GM18907 (cell line): ENCODE measurements at regions not wholly inside any gene's neighbourhood (a gene's known extent, or its start where the extent isn't known, plus 50 kb on each side); places are given as distances from the start of the nearest gene placed in this dataset.

Source experiments
- ATAC-seq: cut with Tn5 transposase; IDR thresholded peaks from one replicate; pipeline ENCODE4 v1.9.1; 2021; ENCODE audit warnings: mild to moderate bottlenecking, moderate library complexity; ENCODE audit not compliant: unreplicated experiment

DNA sequence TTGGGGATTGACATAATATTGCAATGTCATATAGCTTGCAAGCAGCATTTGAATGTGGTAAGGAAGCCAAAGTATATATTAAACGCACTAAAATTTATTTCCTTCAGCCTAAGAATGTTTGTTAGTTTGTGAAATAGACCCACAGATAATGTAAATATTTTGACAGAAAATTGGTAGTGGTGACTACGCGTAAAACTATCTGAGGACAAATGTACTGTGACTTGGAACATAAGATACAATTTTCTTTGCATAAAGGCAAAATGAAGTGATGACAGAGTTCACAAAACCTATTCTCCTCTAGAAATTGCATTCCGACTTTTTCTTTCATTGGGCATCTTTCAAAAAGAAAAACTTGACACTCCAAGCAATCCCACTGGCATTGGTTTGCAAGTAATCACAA, 411.1 kb upstream of the LRATD1 start:
- no peak for ATAC-seq

DNA sequence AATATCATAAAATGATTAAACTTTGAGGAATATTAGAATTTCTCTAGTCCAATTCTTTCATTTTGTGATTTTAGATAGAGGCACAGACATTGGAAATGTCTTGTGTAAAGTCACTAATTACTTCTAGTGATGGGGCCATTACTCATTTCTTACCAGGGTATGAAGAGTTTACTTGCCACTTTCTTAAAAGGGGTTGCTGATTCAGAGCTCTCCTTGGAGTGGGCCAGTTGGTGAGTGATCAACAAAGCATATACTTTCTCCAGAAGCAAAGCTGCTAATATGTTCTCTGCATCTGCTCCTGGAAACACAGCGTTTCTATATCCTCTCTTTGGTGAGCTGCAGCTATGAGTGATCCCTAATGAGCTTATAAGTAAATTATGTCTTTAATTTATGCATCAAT, 408.9 kb upstream of the LRATD1 start:
- no peak for ATAC-seq

DNA sequence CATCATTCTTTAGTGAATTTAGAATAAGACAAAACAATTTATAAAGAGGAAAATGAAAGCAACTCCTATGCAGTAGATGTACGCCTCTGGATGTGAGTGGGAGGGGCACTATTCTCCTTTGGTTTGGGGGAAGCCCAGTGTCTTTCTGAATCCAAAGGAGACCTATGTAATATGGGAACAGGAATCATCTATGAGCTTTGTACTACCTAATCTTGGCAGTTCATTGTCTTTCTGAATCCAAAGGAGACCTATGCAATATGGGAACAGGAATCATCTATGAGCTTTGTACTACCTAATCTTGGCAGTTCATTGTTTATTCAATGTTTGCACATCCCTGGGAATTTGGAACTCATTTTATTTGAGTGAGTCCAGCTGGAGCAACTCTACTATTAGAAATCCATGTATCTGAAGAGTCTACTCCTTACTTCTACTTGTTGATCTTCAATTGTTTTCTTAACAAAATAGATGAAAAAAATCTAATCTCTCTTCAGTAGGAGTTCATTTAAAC, 401.1 kb upstream of the LRATD1 start:
- ATAC-seq, result no peak

DNA sequence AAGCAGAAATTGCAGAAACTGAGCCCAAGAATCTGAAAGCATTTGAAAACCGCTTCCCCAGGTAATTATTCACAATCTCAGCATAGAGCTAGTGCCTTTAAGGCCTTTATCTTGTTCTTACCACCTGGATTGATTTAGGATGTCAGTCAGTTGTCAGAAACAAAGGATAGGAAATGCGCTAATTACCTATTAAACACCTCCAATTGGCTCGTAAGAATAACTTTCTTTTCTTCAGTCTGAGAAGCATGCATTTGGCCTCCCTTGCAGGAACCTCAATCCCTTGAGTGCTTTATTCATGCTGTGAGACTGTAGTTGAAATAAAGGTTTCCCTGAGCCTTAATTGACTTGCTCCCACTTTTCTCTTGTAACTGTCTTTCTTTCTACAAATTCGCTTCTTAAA, 400.3 kb upstream of the LRATD1 start:
- ATAC-seq, result no peak

DNA sequence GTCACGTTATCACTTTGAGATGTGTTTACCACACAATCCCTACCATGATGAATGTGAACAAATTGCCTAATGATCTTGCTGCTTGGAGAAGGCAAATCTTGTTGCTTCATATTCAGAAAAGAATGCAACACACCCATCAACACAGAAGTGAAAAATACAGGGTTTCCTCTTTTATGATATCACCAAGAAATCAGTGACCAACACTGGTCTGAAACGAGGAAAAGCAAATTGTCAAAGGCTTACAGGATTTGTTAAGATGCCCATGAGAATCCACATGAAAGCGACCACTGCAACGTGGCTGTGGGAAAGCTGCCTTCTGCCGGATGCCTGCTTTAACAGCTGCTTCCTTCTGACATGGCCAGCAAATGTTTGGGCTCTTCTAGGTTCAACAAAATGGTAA, 397.6 kb upstream of the LRATD1 start:
- ATAC-seq, result no peak

DNA sequence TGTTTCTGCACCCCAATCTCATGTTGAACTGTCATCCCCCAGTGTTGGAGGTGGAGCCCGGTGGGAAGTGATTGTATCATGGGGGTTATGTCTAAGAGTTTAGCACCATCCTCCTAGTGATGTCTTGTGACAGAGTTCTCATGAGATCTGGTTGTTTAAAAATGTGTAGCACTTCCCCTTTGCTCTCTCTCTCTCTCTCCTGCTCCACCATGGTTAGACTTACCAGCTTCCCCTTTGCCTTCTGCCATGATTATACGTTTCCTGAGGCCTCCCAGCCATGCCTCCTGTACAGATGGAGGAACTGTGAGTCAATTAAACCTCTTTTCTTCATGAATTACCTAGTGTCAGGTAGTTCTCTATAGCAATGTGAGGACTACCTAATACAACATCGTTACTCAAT, 396.9 kb upstream of the LRATD1 start:
- no peak for ATAC-seq

DNA sequence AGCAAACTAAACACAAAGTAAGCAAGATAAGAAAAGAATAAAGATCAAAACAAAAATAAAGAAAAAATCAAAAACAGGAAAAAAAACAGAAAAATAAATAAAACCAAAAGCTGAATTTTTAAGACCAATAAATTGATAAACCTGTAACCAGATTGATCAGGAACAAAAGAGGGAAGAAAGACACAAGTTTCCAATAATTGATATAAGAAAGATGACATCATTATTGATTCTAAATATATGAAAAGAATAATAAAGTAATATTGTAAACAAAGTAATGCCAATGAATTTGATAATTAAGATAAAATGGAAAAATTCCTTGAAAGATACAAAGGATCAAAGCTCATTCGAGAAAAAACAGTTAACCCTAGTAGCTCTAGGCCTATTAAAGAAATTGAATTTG, 394.6 kb upstream of the LRATD1 start:
- no peak for ATAC-seq

DNA sequence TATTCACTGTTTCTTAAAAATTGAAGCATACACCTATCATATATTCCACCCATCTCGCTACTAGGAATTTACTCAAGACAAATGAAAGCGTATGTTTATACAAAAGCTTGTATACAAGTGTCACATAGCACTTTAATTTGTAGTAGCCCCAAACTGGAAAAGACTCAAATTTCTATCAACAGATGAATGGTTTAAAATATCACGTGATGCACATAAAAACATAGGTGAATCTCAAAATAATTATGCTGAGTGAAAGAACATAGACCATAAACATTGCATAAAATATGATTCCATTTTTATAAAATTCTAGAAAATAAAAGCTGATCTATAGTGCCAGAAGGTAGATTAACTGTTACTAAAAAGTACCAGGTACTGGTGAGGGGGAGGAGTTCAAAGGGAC, 392.9 kb upstream of the LRATD1 start:
- ATAC-seq, result no peak

DNA sequence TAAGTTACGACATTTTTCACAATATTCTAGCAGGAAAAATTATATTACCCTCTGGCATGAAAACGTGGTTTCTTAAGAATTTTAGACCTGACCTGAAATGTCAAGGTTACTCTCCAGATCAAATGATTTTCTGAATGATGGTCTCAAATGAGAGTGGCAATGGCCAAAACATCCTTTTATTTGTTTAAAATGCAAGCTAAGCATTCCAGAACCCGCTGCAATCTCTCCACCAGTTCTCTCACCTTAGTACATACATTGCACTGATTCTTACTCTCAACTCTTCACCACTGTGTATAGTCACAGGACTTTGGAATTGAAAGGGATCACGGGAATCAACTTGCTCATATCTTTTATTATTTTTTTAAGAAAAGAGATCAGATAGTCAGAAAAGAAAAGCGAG, 391.6 kb upstream of the LRATD1 start:
- no peak for ATAC-seq

DNA sequence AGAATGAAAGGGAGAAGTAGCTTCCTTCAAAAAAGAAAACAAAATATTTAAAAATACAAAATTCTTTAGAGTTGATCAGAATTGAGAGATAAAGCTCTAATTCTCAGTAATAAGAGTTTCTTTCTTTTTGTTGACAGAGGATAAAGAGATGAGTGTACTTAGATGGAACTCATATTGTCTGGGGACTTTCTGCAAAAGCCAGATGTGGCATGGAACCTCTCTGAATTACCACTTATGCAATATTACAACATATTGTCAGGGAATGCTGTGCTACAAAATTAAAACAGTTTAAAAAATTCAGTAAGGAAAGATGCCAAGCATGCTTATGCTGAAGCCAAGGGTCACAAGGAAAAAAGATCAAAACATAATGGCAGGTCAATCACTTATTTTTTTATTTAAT, 386.6 kb upstream of the LRATD1 start:
- ATAC-seq, result no peak

DNA sequence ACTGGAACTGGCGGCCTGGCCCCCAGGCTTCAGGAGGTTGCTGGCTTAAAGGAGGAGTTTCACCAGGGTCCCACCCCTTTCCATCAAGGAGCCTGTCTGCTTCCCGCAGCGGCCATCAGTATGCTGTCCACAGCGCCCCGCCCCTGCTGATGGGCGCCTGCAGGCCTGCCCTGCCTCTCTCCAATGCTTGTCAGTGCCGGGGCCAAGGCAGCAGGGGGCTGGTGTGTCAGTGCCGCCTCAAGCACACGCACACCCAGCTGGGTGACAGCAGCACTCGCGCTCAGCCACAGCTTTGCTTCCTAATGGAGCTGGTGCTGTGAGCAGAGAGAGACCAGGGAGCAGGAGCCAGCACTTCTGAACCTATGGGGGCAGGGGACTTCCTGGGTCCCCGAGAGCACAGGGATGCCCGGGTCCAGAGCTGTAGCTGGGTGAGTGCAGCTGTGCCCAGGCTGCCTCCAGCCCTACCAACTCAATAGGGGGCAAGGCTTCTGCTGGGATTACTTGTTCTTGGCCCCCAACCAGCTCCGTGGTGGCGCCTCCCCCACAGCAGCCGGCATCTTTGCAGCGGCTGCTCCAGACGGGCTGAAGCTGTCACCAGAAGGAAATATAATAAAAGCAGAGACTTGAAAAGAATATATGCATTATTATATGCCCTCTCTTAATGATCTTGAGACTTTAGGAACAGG, 377.2 kb upstream of the LRATD1 start:
- no peak for ATAC-seq

DNA sequence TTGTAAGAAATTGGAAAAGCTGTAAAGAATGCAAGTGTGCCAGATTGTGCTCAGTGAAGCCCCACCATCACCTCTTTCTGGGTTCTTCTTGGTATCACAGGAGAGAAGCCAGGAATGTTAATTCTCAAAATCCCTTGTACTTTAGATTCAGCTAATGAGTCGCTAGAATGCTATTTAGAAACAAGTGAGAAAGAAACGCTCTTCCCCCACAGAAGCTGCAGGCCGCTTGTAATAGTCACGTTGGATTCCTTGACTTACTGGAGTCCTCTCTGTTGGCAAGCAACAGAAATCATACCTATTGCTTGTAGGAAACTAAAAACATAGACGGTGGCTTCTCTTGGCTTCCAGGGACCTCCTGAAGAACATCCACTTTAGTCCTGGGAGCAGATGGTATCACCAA, 375.6 kb upstream of the LRATD1 start:
- ATAC-seq, result no peak

DNA sequence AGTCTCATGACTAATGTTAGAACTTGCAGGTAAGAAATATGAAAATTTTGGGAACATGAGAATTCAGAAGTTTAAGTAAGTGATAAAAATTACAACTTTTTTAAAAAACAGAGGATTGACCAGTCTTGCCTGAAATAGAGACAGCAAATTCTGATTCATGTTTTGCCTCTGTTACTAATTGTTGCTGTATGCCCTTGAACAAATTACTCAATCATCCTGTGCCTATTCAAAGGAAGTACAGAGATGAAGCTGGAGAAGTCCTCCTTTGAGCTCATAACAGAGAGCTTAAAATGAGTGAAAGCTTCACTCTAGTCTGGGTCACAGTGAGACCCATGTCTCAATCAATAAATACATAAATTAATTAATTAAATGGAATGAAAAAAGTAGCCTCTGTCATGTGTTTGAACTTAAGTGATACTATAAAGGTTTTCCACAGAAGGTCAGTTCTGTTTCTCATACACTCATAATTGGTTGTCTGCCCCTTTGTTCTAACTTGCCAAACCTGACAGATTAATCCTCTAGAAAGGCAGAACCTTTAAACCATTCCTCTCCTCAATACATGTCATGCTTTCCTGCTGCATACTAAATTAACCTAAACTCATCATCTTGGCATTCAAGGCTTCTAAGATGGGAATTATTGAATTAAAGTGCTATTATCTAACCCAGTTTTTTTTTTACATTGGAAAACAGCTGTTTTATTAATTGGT, 374.6 kb upstream of the LRATD1 start:
- ATAC-seq, result no peak

DNA sequence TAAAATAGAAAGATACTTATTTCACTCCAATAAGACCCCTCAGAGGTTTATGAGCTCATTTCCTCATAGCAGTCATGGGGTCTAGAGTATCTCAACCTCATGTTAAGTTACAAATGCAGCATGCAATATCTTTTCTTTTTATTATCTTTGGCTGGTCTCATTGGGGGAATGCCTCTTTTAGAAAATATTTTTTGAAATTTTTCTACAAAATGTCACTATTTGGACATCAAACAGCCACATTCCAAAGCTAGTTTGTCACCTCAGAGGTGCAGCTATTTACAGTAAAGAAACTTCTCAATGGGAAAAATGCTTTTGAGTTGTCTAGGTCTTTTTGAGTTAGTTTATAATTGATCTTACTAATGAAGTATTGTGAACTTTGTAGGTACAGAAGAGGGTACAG, 370.7 kb upstream of the LRATD1 start:
- ATAC-seq, result no peak

DNA sequence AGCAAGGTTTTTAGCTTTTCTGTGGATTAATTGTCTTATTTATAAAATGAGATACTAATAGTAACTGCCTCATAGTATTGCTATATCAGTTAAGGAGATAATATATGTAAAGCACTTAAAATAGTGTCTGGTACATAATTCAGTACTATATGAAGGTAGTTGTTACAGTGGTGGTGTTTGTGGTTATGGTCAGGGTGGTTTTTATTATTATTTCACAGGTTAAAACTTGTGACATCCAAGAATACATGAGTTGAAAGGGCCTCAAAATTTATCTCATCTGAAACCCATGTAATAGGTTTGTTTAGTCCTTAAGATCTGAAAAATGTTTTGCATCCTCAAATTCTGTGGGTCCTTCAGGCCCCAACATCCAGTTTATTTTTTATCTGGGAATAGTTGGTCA, 369.5 kb upstream of the LRATD1 start:
- ATAC-seq, result no peak

DNA sequence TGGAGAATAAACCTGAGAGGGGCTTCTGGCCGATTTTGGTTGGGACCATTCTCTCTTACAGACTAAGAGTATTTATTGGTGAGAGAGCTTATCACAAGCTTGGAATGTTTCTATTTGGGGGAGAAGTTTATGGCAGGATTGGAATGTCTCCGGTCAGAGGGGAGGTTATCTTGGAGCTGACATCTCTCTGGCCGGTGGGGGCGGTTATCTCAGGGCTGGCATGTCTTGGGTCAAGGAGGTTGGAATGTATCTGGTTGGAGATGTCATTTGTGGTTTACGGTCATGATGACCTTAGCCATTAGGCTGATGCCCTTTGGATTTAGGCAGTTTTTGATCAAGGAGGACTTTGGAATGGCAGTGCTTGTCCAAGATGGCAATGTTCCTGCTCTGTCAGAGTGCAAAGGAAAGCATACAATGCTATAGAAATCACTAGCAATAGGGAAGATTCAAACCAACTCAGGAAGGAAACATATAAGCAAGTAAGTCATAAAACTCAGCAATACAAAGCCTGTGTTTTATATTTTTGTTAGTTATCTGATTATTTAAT, 362.4 kb upstream of the LRATD1 start:
- no peak for ATAC-seq

DNA sequence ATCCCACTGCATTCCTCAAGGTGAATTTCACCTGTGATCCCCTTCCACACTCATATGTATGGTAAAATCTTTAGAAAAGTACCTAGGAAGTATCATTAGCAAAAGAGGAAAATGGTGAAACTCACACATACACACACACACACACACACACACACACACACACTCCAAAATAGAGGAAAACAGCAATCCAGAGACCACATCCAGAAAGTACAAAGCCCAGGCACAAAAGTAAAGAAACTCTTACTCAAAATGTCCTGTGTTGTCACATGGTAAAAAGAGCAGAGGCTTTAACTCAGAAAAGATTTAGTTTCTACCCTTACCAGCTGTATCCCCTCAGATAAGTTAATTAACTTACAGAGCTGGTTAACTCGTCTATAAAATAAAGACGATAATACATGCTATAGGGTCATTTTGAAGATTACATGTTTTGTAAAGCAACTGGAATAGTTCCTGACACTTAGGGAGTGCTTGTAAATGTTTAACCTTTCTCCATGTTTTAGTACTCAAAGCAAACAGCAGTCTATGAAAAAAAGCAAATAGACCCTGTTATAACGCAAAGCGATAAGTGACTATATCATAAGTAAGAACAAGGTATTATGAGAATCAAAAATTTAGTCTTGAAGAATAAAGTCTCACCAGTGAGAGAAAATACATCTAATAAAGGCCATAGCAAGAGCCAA, 360.0 kb upstream of the LRATD1 start:
- no peak for ATAC-seq

DNA sequence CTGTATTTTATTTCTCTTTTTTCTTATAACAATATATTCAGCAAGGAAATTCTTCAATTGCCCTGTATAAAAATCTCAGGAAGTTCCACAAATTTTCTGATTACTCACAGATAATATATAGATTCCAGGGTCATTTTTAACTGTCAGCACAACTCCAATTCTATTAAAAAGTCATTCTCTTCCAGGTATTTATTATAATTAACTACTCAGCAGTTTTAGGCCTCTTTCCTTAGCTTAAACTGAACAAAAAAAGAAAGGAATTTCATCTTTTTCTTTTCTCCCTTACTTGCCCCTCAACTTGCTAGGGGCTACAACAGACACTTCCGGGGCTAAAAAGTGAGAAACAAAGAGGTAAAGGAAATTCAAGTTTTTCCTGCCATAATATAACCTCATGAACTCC, 358.9 kb upstream of the LRATD1 start:
- no peak for ATAC-seq

DNA sequence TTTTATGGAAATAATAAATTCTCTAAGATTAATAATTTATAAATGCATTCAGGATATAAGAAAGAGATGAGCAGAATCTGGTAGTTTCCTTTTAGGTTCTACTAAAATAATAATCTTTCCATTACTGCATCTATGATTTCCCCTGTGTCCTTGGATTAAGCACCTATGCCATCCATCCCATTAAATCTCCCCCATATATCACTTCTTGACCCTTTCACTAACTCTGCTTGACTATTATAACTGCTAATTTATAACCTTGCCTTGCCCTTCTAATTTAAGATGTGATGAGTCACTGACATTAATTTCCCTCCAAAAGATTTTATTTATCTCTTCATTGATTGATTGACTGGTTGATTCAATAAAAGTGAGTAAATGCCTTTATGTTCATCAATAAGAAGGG, 348.3 kb upstream of the LRATD1 start:
- ATAC-seq, result no peak

DNA sequence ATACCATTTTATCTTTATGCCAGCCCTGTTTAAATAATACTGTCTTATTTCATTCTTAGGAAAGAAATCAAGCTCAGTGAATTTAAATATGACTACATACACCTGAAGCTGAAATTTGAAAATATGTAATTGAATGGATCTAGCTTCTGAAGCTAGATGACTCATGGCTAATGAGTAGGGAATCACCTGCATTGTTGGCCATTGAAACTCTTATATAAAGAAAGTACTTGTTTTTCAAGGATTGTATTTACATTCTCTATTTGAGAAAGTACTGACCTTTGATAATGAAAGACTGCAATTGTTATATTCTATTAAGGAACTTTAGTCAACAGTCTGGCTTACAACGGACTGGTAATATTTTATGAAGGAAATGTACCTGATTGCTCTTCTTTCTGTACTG, 346.7 kb upstream of the LRATD1 start:
- ATAC-seq, result no peak

DNA sequence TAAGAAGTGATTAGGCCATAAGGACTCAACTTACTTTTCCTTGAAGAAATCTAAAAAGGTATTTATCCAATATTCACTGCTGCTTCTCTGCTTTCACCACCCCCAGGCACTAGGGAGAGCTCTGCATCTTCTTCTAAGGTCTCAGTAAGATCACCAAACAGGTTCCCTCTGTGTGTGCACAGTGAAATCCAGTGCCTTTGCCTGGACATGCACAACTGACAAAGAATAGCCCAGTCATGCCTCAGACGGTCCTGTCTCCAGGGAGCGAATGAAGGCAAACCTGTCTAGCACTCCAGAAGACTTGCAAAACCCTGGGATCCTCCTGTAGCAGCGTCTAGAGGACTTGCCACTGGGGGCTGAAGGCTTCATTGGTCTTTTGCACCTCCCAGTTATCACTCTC, 344.5 kb upstream of the LRATD1 start:
- no peak for ATAC-seq

DNA sequence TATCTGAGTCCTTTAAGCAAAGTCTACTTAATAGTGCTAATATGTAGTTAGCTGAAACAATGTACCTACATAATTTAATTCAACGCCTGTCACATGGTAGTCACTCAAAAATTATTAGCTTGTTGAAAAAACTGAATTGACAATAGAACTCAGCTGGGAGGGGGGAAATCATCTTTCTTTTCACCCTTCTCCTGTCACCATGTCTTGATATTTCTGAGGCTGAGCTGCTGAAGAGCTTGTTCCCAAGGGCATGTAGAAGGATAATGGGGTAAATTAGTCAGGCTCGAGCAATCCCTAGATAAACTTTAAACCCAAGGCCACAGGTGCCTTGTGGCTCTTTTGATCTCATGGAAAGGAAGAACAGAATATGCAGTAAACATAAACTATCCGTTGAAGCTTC, 339.6 kb upstream of the LRATD1 start:
- ATAC-seq, result no peak
